ENCODE measurements at regions not wholly inside any gene's neighbourhood (a gene's known extent, or its start where the extent isn't known, plus 50 kb on each side); places are given as distances from the start of the nearest gene placed in this dataset.

DNA sequence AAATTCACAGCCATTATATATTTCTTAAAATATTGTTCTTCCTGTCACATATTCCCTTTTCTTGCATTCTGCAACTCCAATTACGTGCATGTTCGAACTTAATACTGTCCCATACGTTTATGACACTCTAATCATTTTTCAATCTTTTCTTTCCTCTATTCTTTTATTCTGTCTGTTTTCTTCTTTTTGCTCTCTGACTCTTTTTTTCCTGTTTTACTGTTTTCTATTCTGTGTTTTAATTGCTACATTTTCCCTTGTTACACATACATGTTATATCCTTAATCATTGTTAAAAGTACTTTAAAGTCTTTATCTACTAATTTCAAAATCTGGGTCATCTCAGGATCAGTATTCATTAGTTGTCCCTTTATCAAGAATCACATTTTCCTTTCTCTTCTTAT, 1149.1 kb upstream of the PCDH20 start:
- TF ChIP-seq, protein P1, sequence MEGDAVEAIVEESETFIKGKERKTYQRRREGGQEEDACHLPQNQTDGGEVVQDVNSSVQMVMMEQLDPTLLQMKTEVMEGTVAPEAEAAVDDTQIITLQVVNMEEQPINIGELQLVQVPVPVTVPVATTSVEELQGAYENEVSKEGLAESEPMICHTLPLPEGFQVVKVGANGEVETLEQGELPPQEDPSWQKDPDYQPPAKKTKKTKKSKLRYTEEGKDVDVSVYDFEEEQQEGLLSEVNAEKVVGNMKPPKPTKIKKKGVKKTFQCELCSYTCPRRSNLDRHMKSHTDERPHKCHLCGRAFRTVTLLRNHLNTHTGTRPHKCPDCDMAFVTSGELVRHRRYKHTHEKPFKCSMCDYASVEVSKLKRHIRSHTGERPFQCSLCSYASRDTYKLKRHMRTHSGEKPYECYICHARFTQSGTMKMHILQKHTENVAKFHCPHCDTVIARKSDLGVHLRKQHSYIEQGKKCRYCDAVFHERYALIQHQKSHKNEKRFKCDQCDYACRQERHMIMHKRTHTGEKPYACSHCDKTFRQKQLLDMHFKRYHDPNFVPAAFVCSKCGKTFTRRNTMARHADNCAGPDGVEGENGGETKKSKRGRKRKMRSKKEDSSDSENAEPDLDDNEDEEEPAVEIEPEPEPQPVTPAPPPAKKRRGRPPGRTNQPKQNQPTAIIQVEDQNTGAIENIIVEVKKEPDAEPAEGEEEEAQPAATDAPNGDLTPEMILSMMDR (IDR thresholded peaks at IDR 0.05), result no peak
- no peak for TF ChIP-seq EP300 (IDR thresholded peaks at IDR 0.05)
